OCI-LY7 (cell line): ENCODE measurements at regions not wholly inside any gene's neighbourhood (a gene's known extent, or its start where the extent isn't known, plus 50 kb on each side); places are given as distances from the start of the nearest gene placed in this dataset.

Source experiments
- BruUV-seq: library from RNA; stranded (reverse); fragments of 400-500 nt; replicated peaks from 2 replicates; lab custom pipeline; 2021; lab: Mats Ljungman, UMichigan
- CTCF ChIA-PET: fragments of 300-600 bp; sonication (Branson Sonifier 250); formaldehyde crosslinking; loops from one replicate; lab custom pipeline; 2022; ENCODE audit warnings: antibody characterized with exemption; ENCODE audit not compliant: unreplicated experiment; lab: Charles Lee
- POLR2A ChIA-PET: fragments of 300-600 bp; sonication (Branson Sonifier 250); formaldehyde crosslinking; loops from one replicate; lab custom pipeline; 2022; ENCODE audit warnings: antibody characterized with exemption; lab: Charles Lee
- DNase-seq: peaks from one replicate; pipeline ENCODE4 v3.0.0-alpha.2; 2015; ENCODE audit warnings: low spot score
- H2AFZ ChIP-seq: fragments of 200-600 bp; sonication (generic), shearing (Covaris generic); 2 replicates; pipeline ENCODE4 v1.6.1; 2014; ENCODE audit warnings: mild to moderate bottlenecking, antibody characterized with exemption, low read length, moderate library complexity
- H3K27ac ChIP-seq: fragments of 200-600 bp; sonication (generic); 2 replicates; pipeline ENCODE4 v1.5.1; 2014; ENCODE audit warnings: mixed run types, low read depth, mild to moderate bottlenecking, moderate library complexity, low read length, inconsistent platforms; ENCODE audit not compliant: poor library complexity, severe bottlenecking
- H3K36me3 ChIP-seq: fragments of 200-600 bp; sonication (generic); 2 replicates; pipeline ENCODE4 v1.6.1; 2014; ENCODE audit warnings: mild to moderate bottlenecking, antibody characterized with exemption, low read length, moderate library complexity, mixed read lengths; ENCODE audit not compliant: insufficient read depth
- H3K4me1 ChIP-seq: fragments of 200-600 bp; sonication (generic); 2 replicates; pipeline ENCODE4 v1.5.1; 2014; ENCODE audit warnings: mild to moderate bottlenecking, low read length; ENCODE audit not compliant: insufficient read depth, poor library complexity, severe bottlenecking
- H3K4me2 ChIP-seq: fragments of 200-600 bp; sonication (generic); 2 replicates; pipeline ENCODE4 v1.6.1; 2014; ENCODE audit warnings: mild to moderate bottlenecking, low read length
- H3K4me3 ChIP-seq: fragments of 200-600 bp; sonication (generic); 2 replicates; pipeline ENCODE4 v1.5.1; 2014; ENCODE audit warnings: mild to moderate bottlenecking, low read depth, low read length; ENCODE audit not compliant: poor library complexity, severe bottlenecking
- H3K79me2 ChIP-seq: fragments of 200-600 bp; sonication (generic); 2 replicates; pipeline ENCODE4 v1.6.1; 2016; ENCODE audit warnings: low read depth, mild to moderate bottlenecking, low read length, moderate library complexity, mixed read lengths; ENCODE audit not compliant: insufficient read depth
- H3K9me2 ChIP-seq: fragments of 200-600 bp; sonication (generic); 2 replicates; pipeline ENCODE4 v1.6.1; 2016; ENCODE audit warnings: mild to moderate bottlenecking, low read length, mixed read lengths; ENCODE audit not compliant: insufficient read depth
- H3K9me3 ChIP-seq: fragments of 200-600 bp; sonication (generic); 2 replicates; pipeline ENCODE4 v1.6.1; 2014; ENCODE audit warnings: mild to moderate bottlenecking, mixed run types, low read length, mixed read lengths
- H4K20me1 ChIP-seq: fragments of 200-600 bp; sonication (generic); 2 replicates; pipeline ENCODE4 v1.6.1; 2014; ENCODE audit warnings: mild to moderate bottlenecking, antibody characterized with exemption, low read length, moderate library complexity, mixed read lengths; ENCODE audit not compliant: insufficient read depth
- EZH2phosphoT487 ChIP-seq: fragments of 200-600 bp; sonication (generic); IDR thresholded peaks from 2 replicates; pipeline ENCODE4 v1.6.1; 2018; ENCODE audit warnings: low read depth, borderline replicate concordance, mild to moderate bottlenecking, mixed run types, antibody characterized with exemption, low read length, moderate library complexity, mixed read lengths
- intact Hi-C: fragments of 100-400 bp; cut with micrococcal nuclease; formaldehyde crosslinking; loops from one replicate; pipeline ENCODE4 v1.10.0; 2022; ENCODE audit not compliant: unreplicated experiment
- TF ChIP-seq, protein P1 (sequence below): fragments of 200-600 bp; sonication (generic); conservative IDR thresholded peaks from 2 replicates; pipeline ENCODE4 v1.5.1; 2014; ENCODE audit warnings: mild to moderate bottlenecking, antibody characterized with exemption, low read length, moderate library complexity, mixed read lengths

GRCh38 chr2:173814306-173814705 is 150.9 kb downstream of the SP3 start:
- POLR2A ChIA-PET = no interaction called here
- CTCF ChIA-PET = no interaction called here
- no peaks in the 10 kb centered on the region for H3K4me1 ChIP-seq

GRCh38 chr2:173815772-173816171 is 149.4 kb downstream of the SP3 start:
- Histone ChIP-seq H3K36me3 (no peaks in the 10 kb centered on the region), H3K9me3 (no peaks in the 10 kb centered on the region), H4K20me1 (no peaks in the 10 kb centered on the region), H2AFZ (no peak overlapping the region), H3K27ac (no peak overlapping the region), H3K4me2 (no peak overlapping the region), H3K9me2 (no peaks in the 10 kb centered on the region), H3K79me2 (no peaks in the 10 kb centered on the region), H3K4me1 (no peaks in the 10 kb centered on the region), H3K4me3 (no peak overlapping the region)
- intact Hi-C loops = no loop called here
- no peak for DNase-seq
- CTCF ChIA-PET = no interaction called here
- no TSS peak for BruUV-seq
- POLR2A ChIA-PET = no interaction called here
- TF ChIP-seq, protein P1, sequence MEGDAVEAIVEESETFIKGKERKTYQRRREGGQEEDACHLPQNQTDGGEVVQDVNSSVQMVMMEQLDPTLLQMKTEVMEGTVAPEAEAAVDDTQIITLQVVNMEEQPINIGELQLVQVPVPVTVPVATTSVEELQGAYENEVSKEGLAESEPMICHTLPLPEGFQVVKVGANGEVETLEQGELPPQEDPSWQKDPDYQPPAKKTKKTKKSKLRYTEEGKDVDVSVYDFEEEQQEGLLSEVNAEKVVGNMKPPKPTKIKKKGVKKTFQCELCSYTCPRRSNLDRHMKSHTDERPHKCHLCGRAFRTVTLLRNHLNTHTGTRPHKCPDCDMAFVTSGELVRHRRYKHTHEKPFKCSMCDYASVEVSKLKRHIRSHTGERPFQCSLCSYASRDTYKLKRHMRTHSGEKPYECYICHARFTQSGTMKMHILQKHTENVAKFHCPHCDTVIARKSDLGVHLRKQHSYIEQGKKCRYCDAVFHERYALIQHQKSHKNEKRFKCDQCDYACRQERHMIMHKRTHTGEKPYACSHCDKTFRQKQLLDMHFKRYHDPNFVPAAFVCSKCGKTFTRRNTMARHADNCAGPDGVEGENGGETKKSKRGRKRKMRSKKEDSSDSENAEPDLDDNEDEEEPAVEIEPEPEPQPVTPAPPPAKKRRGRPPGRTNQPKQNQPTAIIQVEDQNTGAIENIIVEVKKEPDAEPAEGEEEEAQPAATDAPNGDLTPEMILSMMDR = no peak
- no peak for TF ChIP-seq EZH2phosphoT487

More at GRCh38 chr2:173814306-173814705, 150.9 kb downstream of the SP3 start:
- Histone ChIP-seq H3K4me2 (no peak overlapping the region), H2AFZ (no peak overlapping the region), H3K27ac (no peak overlapping the region), H3K36me3 (no peaks in the 10 kb centered on the region), H3K9me2 (no peaks in the 10 kb centered on the region), H3K79me2 (no peaks in the 10 kb centered on the region), H4K20me1 (no peaks in the 10 kb centered on the region), H3K9me3 (no peaks in the 10 kb centered on the region), H3K4me3 (no peak overlapping the region)
- BruUV-seq = no TSS peak
- no peak for TF ChIP-seq EZH2phosphoT487
- TF ChIP-seq, protein P1 = no peak
- intact Hi-C loops = no loop called here
- DNase-seq = no peak

- ChIA-PET CTCF (no interaction called here), POLR2A (interaction anchor here (1.1 kb wide), 1 partner anchor 23 kb away, joined by 4 read pairs; no protein-coding TSS in a partner anchor)
- no TSS peak for BruUV-seq
- no peaks in the 10 kb centered on the region for H3K79me2 ChIP-seq
- no peak for DNase-seq
- H3K4me2 ChIP-seq = no peak overlapping the region
- no peaks in the 10 kb centered on the region for H3K4me1 ChIP-seq
- H3K9me2 ChIP-seq = no peaks in the 10 kb centered on the region
- H2AFZ ChIP-seq = no peak overlapping the region
- H4K20me1 ChIP-seq = no peaks in the 10 kb centered on the region
- no peaks in the 10 kb centered on the region for H3K9me3 ChIP-seq
- H3K27ac ChIP-seq = no peak overlapping the region
- TF ChIP-seq, protein P1 = no peak
- TF ChIP-seq EZH2phosphoT487 = no peak
- intact Hi-C loops = no loop called here
- no peak overlapping the region for H3K4me3 ChIP-seq
- H3K36me3 ChIP-seq = no peaks in the 10 kb centered on the region
These were observed 147.6 kb downstream of the SP3 start for GRCh38 chr2:173817582-173817981.
